ACHN (cell line): ENCODE measurements at regions not wholly inside any gene's neighbourhood (a gene's known extent, or its start where the extent isn't known, plus 50 kb on each side); places are given as distances from the start of the nearest gene placed in this dataset.

ENCODE experiments used
- DNase-seq: peaks from one replicate; pipeline ENCODE4 v3.0.0-alpha.2; 2015
- in situ Hi-C: cut with HindIII; loops from 2 replicates; pipeline ENCODE4 v1.10.0; 2017; ENCODE audit warnings: low sequenced_read_pairs, low pct_ligation_motif_present, low pct_unique_long_range_greater_than_20kb

DNA sequence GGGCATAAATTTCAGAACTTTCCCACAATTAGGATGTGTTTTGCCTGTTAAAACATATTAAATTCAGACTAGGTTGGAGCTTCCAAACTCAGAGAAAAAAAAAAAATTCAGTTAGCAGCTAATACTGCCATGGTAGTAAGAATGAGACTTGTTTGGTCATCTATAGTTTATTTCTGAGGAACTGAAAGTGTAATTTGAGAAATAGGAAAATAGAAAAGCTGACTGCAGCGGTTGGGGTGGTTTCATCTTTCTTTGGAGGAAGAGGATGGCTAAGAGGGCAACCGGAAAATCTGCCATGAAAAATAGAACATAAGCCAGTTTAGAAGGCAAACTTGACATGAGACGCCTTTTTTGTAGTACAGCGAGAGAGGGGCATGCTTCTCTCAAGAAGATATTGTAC is 371.2 kb upstream of the ROBO2 start:
- in situ Hi-C loops, result no loop called here
- no peak for DNase-seq

DNA sequence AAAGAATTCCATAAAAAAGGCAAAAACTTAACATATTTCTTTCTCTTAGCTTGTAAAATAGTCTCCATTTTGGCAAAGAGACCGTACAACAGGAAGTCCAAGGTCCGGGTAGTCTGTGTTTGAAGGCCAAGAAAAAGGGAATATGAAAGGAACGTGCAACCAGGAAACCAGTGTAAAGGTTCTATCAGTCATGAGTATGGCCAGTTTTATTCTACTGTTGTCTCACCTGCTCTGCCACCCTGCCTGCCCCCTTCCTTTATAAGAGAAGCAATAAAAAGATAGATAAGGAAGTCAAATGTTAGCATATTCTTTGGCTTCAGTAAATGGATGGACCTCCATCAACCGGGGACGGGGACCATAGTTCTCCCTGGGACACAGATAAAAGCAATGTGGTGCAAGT is 370.6 kb upstream of the ROBO2 start:
- DNase-seq, result no peak
- in situ Hi-C loops, result no loop called here

GRCh38 chr3:76673171-76673570 is 366.7 kb upstream of the ROBO2 start:
- in situ Hi-C loops, result no loop called here
- DNase-seq, result no peak

DNA sequence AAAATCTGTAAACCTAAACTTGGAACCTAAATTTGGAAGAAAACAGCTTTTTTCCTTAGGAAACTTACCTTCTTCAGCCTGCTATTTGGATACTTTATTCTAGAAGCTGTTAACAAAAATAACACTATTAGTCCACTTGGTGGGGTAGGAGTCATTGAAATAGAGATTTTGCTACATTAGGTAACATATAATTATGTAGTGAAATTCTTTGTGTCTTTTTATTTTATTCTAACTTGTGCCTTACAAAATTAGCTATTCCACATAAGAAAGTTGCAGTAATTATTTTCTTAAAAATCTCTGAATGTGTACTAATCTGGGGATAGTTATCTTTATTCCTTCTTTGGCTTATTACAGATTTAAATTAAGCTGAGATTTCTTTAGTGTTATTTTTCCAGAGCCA is 360.4 kb upstream of the ROBO2 start:
- in situ Hi-C loops, result no loop called here
- peak; percentile 16 for DNase-seq

GRCh38 chr3:76683256-76683655 is 356.6 kb upstream of the ROBO2 start:
- in situ Hi-C loops, result no loop called here
- no peak for DNase-seq

DNA sequence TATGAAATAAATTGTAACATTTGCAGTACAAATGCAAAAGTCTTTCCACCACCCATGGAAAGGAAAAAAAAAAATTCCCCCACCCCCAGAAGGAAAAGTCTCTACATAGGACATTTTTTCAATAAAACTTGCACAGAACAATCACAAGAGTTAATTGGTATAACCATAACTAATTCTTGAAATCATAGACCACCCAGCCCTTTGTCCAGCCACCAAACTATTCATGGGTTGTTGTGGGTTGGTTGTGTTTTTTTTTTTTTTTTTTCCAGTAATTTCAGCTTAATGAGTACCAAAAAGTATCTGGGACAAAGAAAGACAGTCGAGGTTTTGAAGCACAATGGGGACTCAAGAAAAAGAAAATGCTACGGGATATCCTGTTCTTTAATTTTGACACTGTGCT is 355.0 kb upstream of the ROBO2 start:
- no peak for DNase-seq
- in situ Hi-C loops, result no loop called here

GRCh38 chr3:76685858-76686257 is 354.0 kb upstream of the ROBO2 start:
- in situ Hi-C loops, result no loop called here
- peak; percentile 67 for DNase-seq

DNA sequence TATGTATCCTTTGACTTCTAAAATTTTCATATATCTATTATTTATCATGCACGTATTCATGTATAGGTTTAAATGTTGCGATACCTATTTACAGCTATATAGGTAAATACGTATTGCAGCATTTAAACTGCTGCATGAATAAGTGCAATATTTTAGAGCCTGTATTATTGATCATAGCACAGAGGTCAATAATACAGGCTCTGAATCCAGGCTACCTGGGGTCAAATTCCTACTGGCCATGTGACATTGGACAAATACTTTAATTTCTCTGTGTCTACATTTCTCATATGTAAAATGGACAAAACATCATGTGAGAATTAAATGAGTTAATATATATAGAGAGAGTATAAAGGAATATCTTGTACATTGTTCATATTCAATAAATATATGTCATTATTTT is 352.9 kb upstream of the ROBO2 start:
- DNase-seq, result no peak
- in situ Hi-C loops, result no loop called here

DNA sequence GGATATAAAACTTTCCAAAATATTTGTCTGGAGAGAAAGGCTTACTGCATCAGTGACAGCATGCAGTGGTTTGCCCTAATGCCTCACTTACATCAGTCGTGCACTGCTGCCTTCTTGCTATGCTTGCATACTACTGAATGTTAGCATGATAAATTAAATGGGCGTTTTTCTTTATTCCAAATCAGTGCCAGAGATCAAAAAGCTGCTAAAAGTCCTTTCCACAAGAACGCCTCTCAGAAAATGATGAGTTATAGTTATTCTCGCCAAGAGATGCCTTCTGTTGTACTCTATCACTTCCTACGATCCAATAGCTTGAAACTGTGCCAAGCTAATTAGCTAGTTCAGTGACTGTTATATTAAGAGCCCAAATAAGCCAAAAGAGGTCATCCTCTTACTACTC is 345.8 kb upstream of the ROBO2 start:
- in situ Hi-C loops, result no loop called here
- DNase-seq, result no peak

DNA sequence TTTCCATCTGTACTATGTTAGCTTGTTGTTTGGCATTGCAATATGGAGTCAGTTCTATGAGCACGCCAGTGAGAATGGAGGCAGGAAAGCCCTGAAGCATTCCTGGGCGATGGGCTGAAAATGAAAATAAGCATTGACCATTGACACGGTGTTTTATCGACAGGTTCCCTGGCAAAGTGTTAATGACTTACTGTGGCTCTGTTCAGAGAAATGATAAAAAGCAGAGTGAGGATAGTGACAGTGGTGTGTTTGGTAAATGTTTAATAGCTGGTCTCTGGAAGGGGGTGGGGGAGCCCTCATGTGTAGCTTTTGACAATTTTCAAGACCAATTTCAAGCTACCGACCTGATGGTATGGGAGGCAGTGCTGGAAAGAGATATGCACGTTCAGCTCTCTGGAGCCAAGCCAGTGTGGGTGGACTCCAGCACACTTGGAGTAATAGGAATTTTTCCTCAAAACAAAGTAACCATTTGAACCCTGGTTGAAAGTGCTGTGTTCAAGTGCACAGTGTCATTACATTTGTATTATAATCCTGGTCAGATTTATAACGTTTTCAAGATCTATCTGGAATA is 341.7 kb upstream of the ROBO2 start:
- in situ Hi-C loops, result no loop called here
- DNase-seq, result no peak

DNA sequence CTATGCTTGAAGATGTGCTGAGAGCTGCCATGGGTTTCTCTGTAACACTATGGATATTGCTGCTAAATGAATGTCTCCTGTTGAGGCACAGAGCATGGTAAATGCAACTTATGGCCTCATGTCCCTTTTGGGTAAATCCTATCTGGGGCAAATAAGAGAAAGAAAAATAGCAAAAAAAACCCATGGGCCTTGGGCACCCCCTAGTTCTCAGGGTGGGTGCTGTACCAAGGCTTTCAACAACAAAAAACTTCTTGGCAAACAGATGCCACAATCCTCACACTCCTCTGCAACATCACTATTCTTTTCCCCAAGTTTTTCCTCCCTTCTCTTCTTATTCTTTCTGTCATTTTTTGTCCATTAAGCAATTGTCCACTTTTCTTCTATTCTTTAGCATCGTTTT is 340.1 kb upstream of the ROBO2 start:
- DNase-seq, result no peak
- in situ Hi-C loops, result no loop called here

GRCh38 chr3:76700323-76700722 is 339.6 kb upstream of the ROBO2 start:
- in situ Hi-C loops, result no loop called here
- DNase-seq, result no peak

DNA sequence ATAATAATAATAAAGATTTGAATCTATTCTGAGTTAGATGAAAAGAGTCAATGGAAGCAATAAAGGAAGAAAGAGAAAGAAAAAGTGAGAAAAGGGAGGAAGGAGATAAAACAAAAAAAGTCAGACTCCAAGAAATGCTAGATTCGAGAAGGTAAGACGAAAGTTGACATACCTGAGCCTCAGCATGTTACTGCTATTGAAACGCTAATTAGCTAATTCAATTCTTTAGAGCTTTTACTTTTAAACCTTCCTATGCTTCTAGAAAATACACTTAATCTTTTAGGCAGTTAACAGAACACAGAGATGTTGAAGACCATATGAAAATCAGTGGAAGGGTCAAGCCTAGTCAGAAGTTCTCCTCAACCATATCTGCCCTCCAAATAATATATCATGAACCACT is 337.2 kb upstream of the ROBO2 start:
- no peak for DNase-seq
- in situ Hi-C loops, result no loop called here

DNA sequence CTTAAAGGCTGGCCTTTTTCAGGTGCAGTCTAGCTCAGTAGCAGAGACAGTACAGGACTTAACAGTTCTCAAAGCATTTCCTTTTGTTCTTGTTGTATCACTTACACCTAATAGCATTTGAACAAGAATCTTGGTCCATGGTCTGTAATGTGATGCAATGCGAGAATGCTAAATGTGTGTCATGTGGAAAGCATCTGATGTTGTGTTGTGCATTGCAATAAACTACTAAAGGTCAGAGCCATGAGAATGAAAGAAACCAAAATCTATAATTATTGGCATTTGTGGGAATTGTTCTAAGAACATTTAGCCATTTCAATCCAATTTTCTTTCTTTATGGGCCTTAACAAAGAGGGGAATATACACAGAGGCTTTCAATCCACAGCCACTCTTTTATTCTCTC is 324.5 kb upstream of the ROBO2 start:
- DNase-seq, result no peak
- in situ Hi-C loops, result no loop called here

- in situ Hi-C loops, result no loop called here
- no peak for DNase-seq
Observed at GRCh38 chr3:76723366-76723765, 316.5 kb upstream of the ROBO2 start.

DNA sequence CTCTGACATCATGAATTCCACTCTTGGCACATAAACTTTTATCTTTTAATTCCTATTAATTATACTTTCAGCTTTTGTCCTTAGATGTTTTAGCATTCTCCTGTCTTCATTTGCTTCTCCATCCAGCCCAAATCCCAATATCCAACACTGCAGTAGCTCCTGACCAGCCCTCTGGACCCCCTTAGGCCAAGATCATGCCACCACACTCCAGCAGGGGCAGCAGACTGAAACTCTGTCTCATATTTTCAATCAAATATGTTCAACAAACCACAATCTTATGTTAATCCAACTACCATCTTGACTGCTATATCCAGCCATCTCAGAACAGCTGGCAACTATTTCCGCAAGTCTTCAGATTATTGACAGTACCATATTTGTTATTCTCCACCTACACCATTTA is 315.8 kb upstream of the ROBO2 start:
- in situ Hi-C loops, result no loop called here
- DNase-seq, result no peak

GRCh38 chr3:76724706-76725105 is 315.2 kb upstream of the ROBO2 start:
- no peak for DNase-seq
- in situ Hi-C loops, result no loop called here

GRCh38 chr3:76726034-76726433 is 313.9 kb upstream of the ROBO2 start:
- DNase-seq, result no peak
- in situ Hi-C loops, result no loop called here

GRCh38 chr3:76728426-76728825 is 311.5 kb upstream of the ROBO2 start:
- DNase-seq, result no peak
- in situ Hi-C loops, result no loop called here

GRCh38 chr3:76731471-76731870 is 308.4 kb upstream of the ROBO2 start:
- in situ Hi-C loops, result no loop called here
- no peak for DNase-seq

DNA sequence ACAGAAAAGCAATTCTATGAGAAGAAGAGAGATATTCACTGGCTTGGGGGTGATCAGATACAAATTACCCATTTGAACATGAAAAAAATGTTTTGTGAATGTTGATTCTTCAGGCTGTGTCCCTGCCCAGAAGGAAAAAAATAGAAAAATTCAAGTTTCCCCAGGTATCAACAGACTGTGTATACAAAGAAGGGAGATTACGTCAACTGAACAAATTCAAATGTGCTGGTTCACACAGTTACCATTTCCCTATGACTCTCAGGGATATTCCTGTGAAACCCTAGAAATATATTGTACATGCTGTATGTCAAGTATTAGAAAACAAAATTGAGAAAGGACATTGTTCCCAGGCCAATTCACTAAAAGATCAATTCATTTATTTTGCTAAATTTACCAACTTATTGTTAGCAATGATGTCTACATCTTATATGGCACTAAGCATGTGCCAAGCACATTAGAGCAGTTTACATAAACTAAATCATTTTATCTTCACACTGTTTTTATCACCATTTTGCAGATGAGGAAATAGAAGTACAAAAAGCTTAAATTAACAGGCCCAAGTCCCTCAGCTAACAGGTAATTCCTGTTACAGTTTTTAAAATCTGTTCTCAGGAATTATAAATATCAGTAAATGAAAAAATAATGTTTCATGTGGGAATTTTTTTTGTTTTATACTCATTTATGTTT is 306.7 kb upstream of the ROBO2 start:
- in situ Hi-C loops, result no loop called here
- DNase-seq, result no peak
